GM23338 (cell line): ENCODE measurements at regions not wholly inside any gene's neighbourhood (a gene's known extent, or its start where the extent isn't known, plus 50 kb on each side); places are given as distances from the start of the nearest gene placed in this dataset.

Source experiments
- ATAC-seq: fragments of 200-7000 bp; cut with Tn5 transposase; 3 replicates; pipeline ENCODE4 v1.9.1; 2020
- DNase-seq: peaks from one replicate; pipeline ENCODE4 v3.0.0-alpha.2; 2015; ENCODE audit warnings: low spot score
- H2AFZ ChIP-seq: fragments of 200-600 bp; sonication (generic); 2 replicates; pipeline ENCODE4 v1.8.0; 2016; ENCODE audit warnings: antibody characterized with exemption, mild to moderate bottlenecking, moderate library complexity
- H3F3A ChIP-seq: fragments of 200-600 bp; sonication (generic); replicated peaks from 2 replicates; pipeline ENCODE4 v1.8.0; 2017; ENCODE audit warnings: antibody characterized with exemption, mixed run types, low read depth
- H3K27ac ChIP-seq: fragments of 200-600 bp; sonication (generic); 2 replicates; pipeline ENCODE4 v1.6.1; 2016; ENCODE audit warnings: low read depth
- H3K27me3 ChIP-seq: fragments of 200-600 bp; sonication (generic); 2 replicates; pipeline ENCODE4 v1.8.0; 2016; ENCODE audit warnings: mild to moderate bottlenecking, mixed run types, moderate library complexity; ENCODE audit not compliant: insufficient read depth
- H3K36me3 ChIP-seq: fragments of 200-600 bp; sonication (generic); 2 replicates; pipeline ENCODE4 v1.8.0; 2016; ENCODE audit warnings: mild to moderate bottlenecking; ENCODE audit not compliant: insufficient read depth
- H3K4me1 ChIP-seq: fragments of 200-600 bp; sonication (generic); 2 replicates; pipeline ENCODE4 v1.8.0; 2016; ENCODE audit warnings: mild to moderate bottlenecking, moderate library complexity; ENCODE audit not compliant: insufficient read depth
- H3K4me2 ChIP-seq: fragments of 200-600 bp; sonication (generic); 2 replicates; pipeline ENCODE4 v1.7.1; 2017; ENCODE audit warnings: mixed run types
- H3K4me3 ChIP-seq: fragments of 200-600 bp; sonication (generic); 2 replicates; pipeline ENCODE4 v1.6.1; 2016; ENCODE audit warnings: mixed run types
- H3K79me2 ChIP-seq: fragments of 200-600 bp; sonication (generic); replicated peaks from 2 replicates; pipeline ENCODE4 v1.8.0; 2017; ENCODE audit warnings: mild to moderate bottlenecking; ENCODE audit not compliant: insufficient read depth
- H3K9me2 ChIP-seq: fragments of 200-600 bp; sonication (generic); 2 replicates; pipeline ENCODE4 v1.8.0; 2017; ENCODE audit not compliant: insufficient read depth
- H4K20me1 ChIP-seq: fragments of 200-600 bp; sonication (generic); replicated peaks from 2 replicates; pipeline ENCODE4 v1.8.0; 2017; ENCODE audit warnings: mild to moderate bottlenecking; ENCODE audit not compliant: insufficient read depth
- H3K27ac Mint-ChIP-seq: 2 replicates; pipeline ENCODE4 v1.8.0; 2020; ENCODE audit warnings: inconsistent platforms, mild to moderate bottlenecking, moderate library complexity, mixed read lengths
- H3K27me3 Mint-ChIP-seq: 3 replicates; pipeline ENCODE4 v1.8.0; 2022; ENCODE audit warnings: low read depth, mild to moderate bottlenecking, moderate library complexity, mixed read lengths, inconsistent platforms; ENCODE audit not compliant: insufficient read depth, poor library complexity
- H3K36me3 Mint-ChIP-seq: 3 replicates; pipeline ENCODE4 v1.8.0; 2021; ENCODE audit warnings: low read depth, mild to moderate bottlenecking, inconsistent platforms, moderate library complexity, mixed read lengths
- H3K4me1 Mint-ChIP-seq: 3 replicates; pipeline ENCODE4 v1.8.0; 2020; ENCODE audit warnings: mild to moderate bottlenecking, inconsistent platforms, mixed read lengths
- H3K4me3 Mint-ChIP-seq: 3 replicates; pipeline ENCODE4 v1.8.0; 2021; ENCODE audit warnings: moderate library complexity, mild to moderate bottlenecking, inconsistent platforms, mixed read lengths
- H3K9me3 Mint-ChIP-seq: 3 replicates; pipeline ENCODE4 v1.8.0; 2020; ENCODE audit warnings: moderate library complexity, mild to moderate bottlenecking, inconsistent platforms, mixed read lengths
- CREB1 ChIP-seq: fragments of 250-450 bp; sonication (Bioruptor Pico); IDR thresholded peaks from 2 replicates; pipeline ENCODE4 v1.5.0; 2020; ENCODE audit warnings: low read depth, mild to moderate bottlenecking, moderate library complexity
- CTCF ChIP-seq, 2 experiments: fragments of 200-600 bp in 1 of 2; sonication (generic) in 1 of 2; conservative IDR thresholded peaks; 2 replicates each; pipeline versions ENCODE4 v1.5.1 to v1.6.1; 2016 to 2017; ENCODE audit warnings: antibody characterized with exemption in 2 of 2, low read depth in 2 of 2, mild to moderate bottlenecking in 2 of 2, moderate library complexity in 1 of 2
- EZH2 ChIP-seq: fragments of 200-600 bp; sonication (generic); IDR thresholded peaks from one replicate; pipeline ENCODE4 v1.8.0; 2017; ENCODE audit warnings: antibody characterized with exemption, mild to moderate bottlenecking, low read depth; ENCODE audit not compliant: unreplicated experiment
- EZH2phosphoT487 ChIP-seq: fragments of 200-600 bp; sonication (generic); IDR thresholded peaks from one replicate; pipeline ENCODE4 v1.8.1; 2018; ENCODE audit warnings: antibody characterized with exemption; ENCODE audit not compliant: unreplicated experiment
- JUNB ChIP-seq: IDR thresholded peaks from one replicate; pipeline ENCODE4 v1.6.1; 2016; ENCODE audit warnings: antibody characterized with exemption; ENCODE audit not compliant: unreplicated experiment
- NANOG ChIP-seq: IDR thresholded peaks from 2 replicates; pipeline ENCODE4 v1.6.1; 2016; ENCODE audit warnings: antibody characterized with exemption, borderline replicate concordance
- POLR2AphosphoS5 ChIP-seq: IDR thresholded peaks from 2 replicates; pipeline ENCODE4 v1.6.1; 2016; ENCODE audit warnings: antibody characterized with exemption, low read depth
- REST ChIP-seq: IDR thresholded peaks from one replicate; pipeline ENCODE4 v1.6.1; 2018; ENCODE audit warnings: antibody characterized with exemption; ENCODE audit not compliant: unreplicated experiment
- STAT1 ChIP-seq: IDR thresholded peaks from one replicate; pipeline ENCODE4 v1.6.1; 2016; ENCODE audit warnings: antibody characterized with exemption; ENCODE audit not compliant: unreplicated experiment
- ZNF114 ChIP-seq: fragments of 250-450 bp; sonication (Bioruptor Pico); IDR thresholded peaks from 2 replicates; pipeline ENCODE4 v1.5.0; 2020; ENCODE audit warnings: mild to moderate bottlenecking, moderate library complexity
- ZNF331 ChIP-seq: fragments of 250-450 bp; sonication (Bioruptor Pico); IDR thresholded peaks from 2 replicates; pipeline ENCODE4 v1.5.0; 2020; ENCODE audit warnings: low read depth, mild to moderate bottlenecking, moderate library complexity
- ZNF462 ChIP-seq: fragments of 250-450 bp; sonication (Bioruptor Pico); IDR thresholded peaks from 2 replicates; pipeline ENCODE4 v1.5.0; 2020; ENCODE audit warnings: mild to moderate bottlenecking, moderate library complexity
- TF ChIP-seq, protein P1 (sequence below): IDR thresholded peaks from 2 replicates; pipeline ENCODE4 v1.6.1; 2016; ENCODE audit warnings: antibody characterized with exemption

GRCh38 chr5:120927950-120928530 is 463.9 kb downstream of the PRR16 start:
- no peaks in the 10 kb centered on the region for H3F3A ChIP-seq
- H3K4me1 ChIP-seq, result no peaks in the 10 kb centered on the region
- no peaks in the 10 kb centered on the region for H3K79me2 ChIP-seq
- no peak for TF ChIP-seq CREB1 (CRISPR knock-in tag)
- no peak for TF ChIP-seq NANOG
- TF ChIP-seq EZH2, result no peak
- TF ChIP-seq STAT1, result no peak
- TF ChIP-seq REST, result no peak
- TF ChIP-seq CTCF (conservative IDR thresholded peaks at IDR 0.05; ENCODE audit: low read depth in 2 of 2), result no peak
- no peak for TF ChIP-seq JUNB
- no peak for TF ChIP-seq POLR2AphosphoS5
- no peak for TF ChIP-seq ZNF462 (CRISPR knock-in tag)
- no peak for TF ChIP-seq ZNF331 (CRISPR knock-in tag)
- TF ChIP-seq, protein P1, sequence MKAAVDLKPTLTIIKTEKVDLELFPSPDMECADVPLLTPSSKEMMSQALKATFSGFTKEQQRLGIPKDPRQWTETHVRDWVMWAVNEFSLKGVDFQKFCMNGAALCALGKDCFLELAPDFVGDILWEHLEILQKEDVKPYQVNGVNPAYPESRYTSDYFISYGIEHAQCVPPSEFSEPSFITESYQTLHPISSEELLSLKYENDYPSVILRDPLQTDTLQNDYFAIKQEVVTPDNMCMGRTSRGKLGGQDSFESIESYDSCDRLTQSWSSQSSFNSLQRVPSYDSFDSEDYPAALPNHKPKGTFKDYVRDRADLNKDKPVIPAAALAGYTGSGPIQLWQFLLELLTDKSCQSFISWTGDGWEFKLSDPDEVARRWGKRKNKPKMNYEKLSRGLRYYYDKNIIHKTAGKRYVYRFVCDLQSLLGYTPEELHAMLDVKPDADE, result no peak
- TF ChIP-seq EZH2phosphoT487, result no peak
- no peak for TF ChIP-seq ZNF114 (CRISPR knock-in tag)
- Mint-ChIP-seq H3K27ac (no peak overlapping the region), H3K4me1 (no peaks in the 10 kb centered on the region; the same call in 2 of the 3 replicates), H3K9me3 (no peaks in the 10 kb centered on the region), H3K27me3 (peaks cover 2% of the 10 kb centered on the region), H3K36me3 (no peaks in the 10 kb centered on the region), H3K4me3 (no peak overlapping the region)
- no peak overlapping the region for H3K4me3 ChIP-seq
- H2AFZ ChIP-seq, result no peak overlapping the region
- ATAC-seq (no peak), DNase-seq (no peak)
- H4K20me1 ChIP-seq, result no peaks in the 10 kb centered on the region
- H3K27ac ChIP-seq, result no peak overlapping the region
- no peaks in the 10 kb centered on the region for H3K27me3 ChIP-seq
- H3K4me2 ChIP-seq, result no peak overlapping the region
- no peaks in the 10 kb centered on the region for H3K9me2 ChIP-seq
- no peaks in the 10 kb centered on the region for H3K36me3 ChIP-seq
